Stimulated activated CD4-positive, alpha-beta T cell treated with anti-CD3 and anti-CD28 coated beads, TNF-alpha, amount 100 ng/mL, for 48 hours (primary cell): ENCODE measurements at regions not wholly inside any gene's neighbourhood (a gene's known extent, or its start where the extent isn't known, plus 50 kb on each side); places are given as distances from the start of the nearest gene placed in this dataset.
"Not testable (repeated sequence)": the region's sequence is repeated elsewhere in the genome, so short reads cannot be mapped to it uniquely, and the experiment has no call there.

ENCODE experiments used
- DNase-seq, 3 donors: peaks; one replicate each; pipeline ENCODE4 v3.0.0-alpha.2; 2020; ENCODE audit warnings: low read depth in 3 of 3

DNA sequence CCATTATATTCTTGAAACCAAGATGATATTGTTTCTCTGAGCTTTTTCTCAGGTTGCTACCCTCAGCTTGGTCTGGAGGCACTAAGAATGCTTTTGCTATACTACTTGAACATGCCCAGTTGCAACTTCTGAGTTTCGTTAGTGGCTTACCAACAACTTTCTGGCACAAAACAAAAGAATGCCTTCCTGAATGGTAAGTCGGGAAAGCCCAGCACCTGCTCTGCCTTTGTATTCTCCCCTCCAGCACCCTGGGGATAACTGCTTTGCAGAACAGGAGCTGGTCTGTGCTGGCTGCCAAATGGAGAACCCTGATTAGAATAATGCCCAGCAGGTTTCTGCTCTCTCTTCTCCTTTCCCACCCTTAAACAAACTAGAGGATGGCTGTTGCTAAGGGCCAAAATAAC, 149.3 kb downstream of the TGFB2 start:
- DNase-seq: no peak

DNA sequence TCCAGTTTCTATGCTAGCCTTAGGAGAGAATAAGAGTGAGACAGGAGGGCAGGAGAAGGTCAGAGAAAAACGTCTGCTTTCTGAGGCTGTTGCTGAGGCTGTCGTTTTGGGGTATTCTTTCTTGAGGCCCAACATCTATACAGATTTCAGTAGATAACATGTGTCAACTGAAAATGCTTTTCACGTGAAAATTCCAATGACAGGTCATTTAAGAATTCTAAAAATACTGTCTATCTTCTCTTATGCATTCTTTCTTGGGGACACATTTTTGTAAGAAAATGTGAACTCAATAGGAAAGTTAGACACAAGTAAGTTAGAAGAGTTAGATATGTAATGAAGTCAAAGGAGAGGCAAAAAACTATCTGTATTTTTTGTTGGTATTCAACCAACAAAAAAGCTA, 150.8 kb downstream of the TGFB2 start:
- DNase-seq: no peak

DNA sequence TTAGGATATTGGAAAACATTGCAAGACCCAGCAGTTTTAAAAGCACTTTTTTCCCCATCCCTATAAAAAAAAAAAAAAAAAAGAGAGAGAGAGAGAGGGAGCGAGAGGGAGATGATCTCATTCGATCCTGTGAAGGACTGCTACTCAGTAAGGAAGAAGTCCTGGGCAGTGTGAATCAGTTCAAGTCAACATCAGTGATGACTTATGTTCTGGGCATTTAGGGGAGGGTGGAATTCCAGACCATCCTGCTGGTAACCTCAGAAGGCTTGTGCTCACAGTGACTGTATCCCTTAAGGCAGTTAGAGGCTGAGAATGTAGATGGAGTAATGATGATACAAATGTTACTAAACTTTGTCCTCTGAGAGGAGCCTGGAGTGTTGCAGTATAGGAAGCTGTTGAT, 151.4 kb downstream of the TGFB2 start:
- no peak for DNase-seq

DNA sequence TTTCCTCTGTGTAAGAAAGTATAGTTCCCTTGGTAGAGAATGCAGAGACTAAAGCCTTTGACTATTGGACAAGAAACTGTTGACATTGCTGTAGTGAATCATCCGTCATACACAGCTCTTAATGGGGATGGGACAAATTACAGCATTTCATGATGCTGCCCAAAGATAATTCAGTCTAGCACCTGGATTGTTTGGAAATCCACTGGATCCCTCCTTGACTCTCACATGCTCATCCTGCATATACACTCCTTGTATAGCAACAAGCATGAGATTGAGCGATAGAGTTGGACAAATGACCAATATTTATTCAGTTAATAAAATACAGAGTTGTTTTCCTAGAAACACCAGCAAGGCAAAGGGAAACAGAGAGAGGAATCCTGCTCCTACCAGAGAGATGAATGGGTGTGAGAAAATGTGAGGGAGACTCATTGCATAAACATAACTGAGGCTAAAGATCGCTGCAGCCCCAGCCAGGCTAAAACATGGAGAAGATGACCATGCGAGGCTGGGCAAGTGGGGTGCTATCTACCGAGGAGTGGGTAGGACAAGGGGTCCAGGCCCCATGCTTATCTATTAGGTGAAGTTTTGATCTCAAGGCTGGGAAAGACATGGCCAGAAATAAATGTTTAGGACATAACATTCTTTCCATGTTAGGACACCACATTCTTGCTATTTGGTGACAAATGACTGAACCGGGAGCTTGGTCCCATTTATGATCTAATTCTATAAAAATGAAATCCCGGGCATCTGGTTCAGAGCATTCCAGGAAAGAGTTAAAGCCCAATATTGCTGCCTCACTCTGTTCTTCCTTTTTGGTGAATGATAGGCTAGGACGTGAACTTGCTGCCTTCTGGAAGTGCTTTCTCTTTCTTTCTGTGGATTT, 153.2 kb downstream of the TGFB2 start:
- no peak for DNase-seq

DNA sequence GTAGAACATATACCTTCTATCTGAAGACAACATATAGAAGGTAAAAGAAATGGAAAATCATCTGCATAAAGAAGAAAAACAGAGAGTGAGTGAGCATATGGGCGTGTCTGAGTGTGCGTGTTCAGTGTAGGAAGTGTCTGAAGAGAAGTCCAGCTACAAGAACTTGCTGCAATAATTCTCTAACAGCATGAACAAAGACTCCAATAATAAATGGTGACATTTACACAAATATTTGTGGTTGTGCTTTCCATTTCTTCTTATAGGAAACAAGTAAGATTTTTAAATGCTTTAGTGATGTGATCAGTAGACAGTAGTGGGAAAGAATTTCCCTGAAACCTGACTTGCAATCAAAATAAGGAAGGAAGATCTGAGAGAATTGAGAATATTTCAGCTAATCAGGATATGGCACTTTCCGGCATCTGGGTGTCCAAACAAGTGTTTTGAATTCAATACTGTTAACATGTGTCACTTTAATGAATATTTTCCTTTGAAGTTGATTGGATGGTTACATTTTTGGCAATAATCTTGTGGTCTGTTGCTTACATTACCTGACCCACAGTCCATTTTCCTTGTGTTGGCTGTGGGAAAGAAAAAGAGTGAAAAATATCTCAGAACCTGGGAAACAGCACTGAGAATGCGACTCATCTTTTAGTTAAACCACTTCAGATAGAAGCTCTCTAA, 154.0 kb downstream of the TGFB2 start:
- DNase-seq: no peak

DNA sequence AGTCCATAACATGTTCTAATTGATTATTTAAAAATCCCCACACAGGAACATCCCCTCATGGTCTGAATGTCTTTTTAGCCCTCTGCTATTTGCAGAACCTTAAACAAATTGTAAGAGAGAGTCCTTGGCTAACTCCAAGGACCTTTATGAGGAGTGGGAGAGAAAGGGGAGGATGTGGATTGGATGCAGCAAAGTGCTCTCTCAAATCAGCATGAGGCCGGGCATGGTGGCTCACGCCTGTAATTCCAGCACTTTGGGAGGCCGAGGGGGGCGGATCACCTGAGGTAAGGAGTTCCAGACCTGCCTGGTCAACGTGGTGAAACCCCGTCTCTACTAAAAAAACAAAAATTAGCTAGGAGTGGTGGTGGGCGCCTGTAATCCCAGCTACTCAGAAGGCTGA, 154.8 kb downstream of the TGFB2 start:
- DNase-seq: no peak

DNA sequence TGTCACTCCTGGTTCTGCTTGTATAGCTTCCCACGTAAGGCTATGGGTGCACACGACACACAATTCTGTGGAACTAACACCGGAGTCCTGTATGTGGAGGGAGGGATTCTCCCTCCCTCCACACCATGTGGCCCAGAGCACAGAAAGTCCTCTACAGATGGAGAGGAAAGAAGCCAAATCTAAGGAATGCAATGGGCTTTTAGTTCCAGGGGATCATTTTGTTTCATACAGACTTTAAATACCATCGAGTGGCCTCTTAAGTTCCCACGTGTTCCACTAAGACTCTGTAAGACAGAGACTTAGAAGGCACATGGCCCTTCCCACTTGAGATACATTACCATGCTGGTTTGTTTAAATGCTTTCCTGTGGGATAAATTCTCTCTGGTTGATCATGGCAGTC, 156.0 kb downstream of the TGFB2 start:
- DNase-seq: no peak

DNA sequence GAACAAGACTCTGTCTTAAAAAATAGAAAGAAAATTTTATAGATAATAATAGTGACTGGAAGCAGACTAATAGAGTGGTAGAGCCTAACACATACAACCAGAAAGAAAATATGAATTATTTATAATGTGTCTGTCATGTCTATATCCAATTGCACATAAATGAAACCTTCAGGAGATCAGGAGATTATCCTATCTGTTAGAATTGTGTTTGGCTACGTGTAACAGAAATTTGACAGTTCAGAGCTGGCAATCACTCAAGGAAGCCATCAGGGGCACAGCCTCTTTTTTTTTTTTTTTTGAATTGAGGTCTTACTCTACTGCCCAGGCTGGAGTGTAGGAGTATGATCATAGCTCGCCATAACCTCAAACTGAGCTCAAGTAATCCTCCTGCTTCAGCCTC, 157.2 kb downstream of the TGFB2 start:
- DNase-seq: no peak

DNA sequence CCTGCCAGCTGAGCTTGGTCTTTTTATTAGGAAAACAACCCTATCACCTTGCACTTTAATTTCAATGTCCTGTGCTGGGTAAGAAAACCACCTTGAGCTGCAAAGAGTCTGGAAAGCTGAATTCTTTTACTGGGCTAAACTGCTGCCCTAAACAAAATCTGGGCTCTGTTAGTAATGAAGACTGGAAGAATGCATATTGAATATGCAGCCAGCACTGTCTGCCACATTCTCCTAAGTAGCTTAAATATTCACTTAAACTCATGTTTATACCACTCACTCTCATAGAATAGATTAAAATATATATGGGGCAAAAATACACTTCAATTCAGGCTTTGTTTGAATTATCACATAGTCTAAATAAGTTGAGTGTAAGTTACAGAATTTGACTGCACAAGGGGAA, 158.0 kb downstream of the TGFB2 start:
- DNase-seq: no peak

DNA sequence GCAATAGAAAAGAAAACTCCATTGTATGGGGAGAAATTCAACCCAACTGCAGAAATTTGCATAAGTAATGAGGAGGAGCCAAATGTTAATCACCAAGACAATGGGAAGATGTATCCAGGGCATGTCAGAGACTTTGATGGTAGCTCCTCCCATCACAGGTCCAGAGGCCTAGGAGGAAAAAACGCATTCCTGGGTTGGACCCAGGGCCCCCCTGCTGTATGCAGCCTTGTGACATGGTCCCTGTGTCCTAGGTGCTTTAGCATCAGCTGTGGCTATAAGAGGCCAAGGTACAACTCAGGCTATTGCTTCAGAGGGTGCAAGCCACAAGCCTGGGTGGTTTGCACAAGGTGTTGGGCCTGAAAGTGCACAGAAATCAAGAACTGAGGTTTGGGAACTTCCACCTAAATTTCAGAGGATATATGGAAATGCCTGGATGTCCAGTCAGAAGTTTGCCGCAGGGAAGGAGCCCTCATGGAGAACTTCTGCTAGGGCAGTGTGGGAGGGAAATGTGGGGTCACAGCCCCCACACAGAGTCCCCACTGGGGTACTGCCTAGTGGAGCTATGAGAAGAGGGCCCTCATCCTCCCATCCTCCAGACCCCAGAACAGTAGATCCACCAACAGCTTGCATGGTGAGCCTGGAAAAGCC, 162.3 kb downstream of the TGFB2 start:
- no peak for DNase-seq

DNA sequence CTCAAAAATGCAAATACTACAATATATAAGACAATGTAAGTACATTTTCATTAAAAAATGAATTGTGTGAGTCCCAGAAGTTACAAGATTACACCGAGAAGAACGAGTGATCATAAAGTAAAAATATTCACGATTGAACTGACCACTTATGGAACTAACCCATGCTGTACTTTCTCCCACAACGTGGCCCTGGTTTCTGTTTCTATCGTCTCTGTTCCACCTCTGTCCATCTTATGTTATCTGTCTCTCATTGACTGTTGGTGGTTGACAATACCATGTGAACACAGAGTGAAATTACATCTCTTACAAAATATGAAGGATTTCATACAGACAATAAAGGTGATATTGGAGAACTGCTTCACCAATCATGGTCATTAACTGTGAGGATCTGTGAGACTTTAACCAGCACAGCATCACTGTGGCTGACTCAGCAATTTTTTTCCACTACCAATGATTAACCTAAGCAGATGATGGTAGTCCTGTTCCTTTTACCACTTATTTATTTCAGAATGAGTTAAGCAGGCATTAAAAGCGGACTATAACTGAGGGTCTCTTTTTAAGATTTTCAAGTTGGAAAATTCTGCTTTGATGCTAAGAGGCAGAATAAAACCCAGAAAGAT, 165.1 kb downstream of the TGFB2 start:
- no peak for DNase-seq

DNA sequence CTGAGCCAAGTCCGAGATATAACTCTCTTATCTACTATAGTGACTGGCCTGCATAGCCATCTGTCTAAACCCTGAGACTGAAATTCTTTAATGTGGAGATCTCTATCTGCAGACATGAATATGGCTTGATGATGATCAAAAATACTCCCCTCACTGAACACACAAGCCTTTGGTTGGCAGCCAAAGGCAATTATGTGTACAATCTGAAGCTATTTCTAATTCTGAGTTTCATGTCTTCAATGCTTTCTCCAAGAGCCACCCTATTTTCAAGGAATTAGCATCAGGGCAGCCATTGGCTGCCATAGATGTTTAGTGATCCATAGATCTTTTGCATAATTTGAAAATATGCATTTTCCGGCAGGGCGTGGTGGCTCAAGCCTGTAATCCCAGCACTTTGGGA, 168.2 kb downstream of the TGFB2 start:
- DNase-seq: no peak

DNA sequence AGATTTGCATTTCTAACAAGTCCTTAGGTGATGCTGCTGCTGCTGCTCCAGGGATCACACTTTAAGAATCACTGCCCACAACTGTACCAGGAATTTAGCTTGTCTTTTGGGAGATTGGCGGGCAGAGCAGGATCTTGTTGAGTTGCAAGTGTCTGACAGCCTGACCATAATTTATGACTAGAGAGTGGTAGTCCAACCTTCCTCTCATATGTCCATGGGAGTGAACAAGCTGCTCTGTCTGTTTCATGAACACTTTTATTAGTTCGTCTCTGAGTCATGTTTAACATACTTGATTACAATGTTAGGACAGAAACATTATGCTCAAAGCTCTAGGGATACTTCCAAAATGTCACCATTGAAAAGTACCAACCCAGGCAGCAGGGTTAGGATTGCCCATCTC, 169.6 kb downstream of the TGFB2 start:
- DNase-seq: no peak

DNA sequence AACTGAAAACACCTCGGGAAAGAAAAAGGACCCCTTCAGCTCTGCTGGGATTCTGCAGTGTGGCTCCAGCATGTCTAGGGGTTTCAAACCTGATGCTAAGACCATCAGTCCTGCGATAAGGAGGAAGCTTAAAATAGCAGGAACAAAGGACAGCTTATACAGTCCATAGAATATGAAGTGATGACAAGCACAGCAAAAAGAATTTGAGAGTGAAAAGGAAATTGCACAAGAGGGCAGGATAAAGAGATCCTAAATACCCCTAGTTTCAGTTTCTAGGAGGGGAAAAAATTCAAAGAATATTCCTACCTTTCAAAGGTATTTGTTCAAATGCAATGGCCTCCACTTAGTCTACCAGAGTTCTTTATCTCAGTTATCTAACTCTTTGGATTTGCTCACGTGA, 171.4 kb downstream of the TGFB2 start:
- no peak for DNase-seq

DNA sequence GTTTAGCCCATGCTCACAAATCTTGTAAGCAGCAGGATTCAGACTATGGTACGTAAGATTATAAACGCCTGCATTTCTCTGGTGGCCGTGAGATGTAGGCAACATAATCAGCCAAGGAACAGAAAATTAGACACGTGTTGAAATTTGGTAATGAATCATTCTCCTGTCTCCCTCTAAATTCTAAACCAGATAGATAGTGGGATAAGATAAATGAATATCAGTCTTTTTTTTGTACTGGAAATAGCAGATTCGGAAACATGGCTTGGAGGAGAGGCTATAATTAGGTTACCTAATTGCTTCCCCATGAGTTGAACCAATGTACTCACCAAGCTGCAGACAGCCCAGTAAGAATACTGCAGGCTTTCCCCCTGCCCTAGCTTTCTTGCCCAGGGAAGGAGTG, 172.3 kb downstream of the TGFB2 start:
- no peak for DNase-seq

DNA sequence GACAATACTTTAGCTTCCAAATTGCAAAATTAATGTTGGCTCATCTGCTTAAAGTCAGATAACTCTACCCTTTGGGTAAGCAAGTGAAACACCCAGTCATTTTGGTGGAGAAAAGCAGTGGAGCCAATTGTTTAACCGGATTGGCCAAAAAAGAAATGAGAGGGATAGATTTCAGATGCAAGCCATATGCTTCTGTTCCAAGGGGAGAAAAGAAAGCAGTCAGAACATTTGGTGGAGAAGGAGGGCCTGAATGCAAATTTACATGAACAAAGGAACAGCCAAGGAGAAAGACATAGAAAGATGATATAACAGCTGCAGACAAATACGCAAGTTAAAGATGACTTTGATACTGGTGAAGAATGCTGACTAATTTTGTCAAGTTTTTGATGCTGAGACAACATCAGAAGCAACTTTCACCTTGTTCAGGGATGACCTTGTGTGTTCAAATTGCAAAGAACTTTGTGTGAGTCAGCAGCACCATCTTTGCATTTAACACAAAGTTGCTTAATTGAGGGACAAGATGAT, 173.1 kb downstream of the TGFB2 start:
- no peak for DNase-seq

DNA sequence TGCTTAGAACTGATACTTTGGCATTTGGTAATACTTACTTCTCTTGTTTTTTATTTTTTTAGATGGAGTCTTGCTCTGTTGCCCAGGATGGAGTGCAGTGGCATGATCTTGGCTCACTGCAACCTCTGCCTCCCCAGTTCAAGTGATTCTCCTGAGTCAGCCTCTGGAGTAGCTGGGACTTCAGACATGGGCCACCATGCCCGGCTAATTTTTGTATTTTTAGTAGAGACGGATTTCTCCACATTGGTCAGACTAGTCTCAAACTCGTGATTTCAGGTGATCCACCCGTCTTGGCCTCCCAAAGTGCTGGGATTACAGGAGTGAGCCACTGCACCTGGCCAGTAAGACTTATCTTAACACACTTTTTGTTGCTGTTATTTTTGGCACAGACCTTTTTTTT, 175.5 kb downstream of the TGFB2 start:
- not testable (repeated sequence) for DNase-seq

DNA sequence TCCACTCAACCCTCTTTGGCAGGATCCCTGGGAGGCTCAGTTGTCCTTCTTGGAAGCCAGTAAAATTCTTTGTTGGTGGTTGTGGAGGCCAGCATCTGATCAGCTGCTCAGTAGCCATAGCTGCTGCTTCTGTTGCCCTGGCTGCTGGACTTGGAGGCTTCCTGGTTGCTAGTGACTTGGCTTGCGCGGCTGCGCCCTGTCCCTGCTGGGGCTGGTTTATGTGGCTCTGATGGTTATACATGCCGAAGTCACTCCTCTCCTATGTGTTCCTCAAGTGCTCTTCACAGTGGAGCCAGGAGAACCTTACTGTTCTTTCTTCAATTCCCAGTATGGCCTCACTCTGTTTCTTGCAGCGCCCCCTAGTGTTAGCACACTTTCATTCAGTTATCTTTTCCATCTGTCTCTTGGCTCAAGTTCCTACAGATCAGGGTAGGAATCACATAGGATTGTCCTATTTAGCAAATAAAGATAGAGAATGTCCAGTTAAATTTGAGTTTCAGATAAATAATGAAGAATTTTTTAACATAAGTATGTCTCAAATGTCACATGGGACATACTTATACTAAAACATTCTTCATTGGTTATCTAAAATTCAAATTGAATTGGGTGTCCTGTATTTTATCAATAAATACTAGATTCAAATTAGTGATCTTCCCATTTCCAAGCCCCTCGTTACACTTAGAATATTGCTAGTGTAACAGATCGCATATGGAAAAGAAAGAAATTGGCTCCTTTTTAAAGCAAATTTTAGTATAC, 176.5 kb downstream of the TGFB2 start:
- DNase-seq: peak in 2 of 3 donors; percentile 31 to 34

DNA sequence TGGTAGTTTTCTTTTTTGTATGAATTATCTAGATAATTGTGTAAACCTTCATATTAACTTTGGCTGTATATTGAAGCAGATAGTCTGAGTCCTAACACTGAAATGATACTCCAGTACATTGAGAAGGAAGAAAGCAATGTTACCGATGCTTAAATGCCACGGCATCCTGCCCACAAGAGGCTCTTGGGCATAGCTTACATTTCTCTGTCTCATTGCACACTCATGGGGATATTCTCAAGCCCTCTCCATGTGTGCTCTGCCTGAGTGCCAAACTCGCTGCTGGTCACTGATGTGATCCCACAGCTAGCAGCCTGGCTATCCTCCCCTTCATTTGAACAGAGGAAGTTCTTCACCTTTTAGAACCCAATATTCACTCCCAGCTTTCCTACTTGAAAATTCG, 179.4 kb downstream of the TGFB2 start:
- no peak for DNase-seq

DNA sequence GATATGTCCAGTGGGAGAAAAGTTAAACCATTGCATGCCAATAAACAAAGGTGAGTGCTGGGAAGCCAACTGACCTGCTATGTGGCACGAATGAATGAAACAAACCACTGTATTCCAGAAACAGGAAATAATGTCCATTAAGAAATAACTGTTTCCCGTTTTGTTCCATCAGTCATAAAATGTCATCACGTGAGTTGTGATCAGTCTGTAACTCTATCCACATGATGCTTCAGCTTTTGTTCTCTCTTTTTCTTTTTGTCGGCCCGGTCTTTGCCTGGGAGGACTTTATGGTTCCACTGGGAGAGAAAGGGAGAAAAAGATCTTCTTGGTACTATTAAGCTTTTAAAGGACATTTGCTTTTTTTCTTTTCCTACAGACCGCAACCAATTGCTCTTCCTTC, 179.9 kb downstream of the TGFB2 start:
- no peak for DNase-seq

DNA sequence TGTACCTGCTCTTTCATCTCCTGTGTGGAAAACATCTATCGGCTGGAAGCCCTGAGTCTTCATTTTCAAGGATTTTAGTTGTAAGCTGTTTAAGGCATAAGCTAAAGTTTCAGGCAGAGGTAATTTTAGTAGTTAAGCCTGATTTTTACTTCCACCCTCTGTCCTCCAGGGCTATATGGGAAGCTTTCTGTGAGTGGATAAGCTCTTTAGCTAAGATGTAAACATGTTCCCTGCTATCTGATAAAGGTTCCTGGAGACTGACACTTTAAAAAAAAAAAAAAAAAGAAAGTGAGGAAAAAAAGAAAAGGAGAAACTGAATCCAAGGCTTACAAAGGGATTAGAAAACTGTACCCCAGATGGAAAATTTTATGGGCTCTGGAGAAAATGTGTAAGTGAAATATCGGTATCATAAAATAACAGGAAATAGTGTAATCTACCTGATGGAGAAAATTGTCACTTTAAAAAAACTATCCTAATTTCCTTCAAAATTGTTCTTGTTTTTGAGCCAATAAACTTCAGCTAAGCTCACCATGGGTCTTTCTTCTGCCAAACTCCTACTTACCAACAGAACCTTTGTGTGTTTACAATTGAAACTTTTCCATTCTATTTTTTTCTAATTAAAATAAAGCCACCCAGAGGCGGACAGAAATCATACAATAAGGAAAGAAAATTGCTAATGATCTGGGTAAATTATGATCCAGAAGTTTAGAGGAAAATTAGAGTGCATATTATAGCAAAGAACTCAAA, 180.5 kb downstream of the TGFB2 start:
- DNase-seq: no peak
